Transverse colon (tissue), 4 donors: ENCODE measurements at regions not wholly inside any gene's neighbourhood (a gene's known extent, or its start where the extent isn't known, plus 50 kb on each side); places are given as distances from the start of the nearest gene placed in this dataset.

ENCODE experiments used
- DNase-seq: peaks from one replicate; pipeline ENCODE4 v3.0.0-alpha.2; 2019
- H3K27ac ChIP-seq, 4 donors: fragments of 200-600 bp; sonication (generic); 2 replicates each; pipeline ENCODE4 v1.5.1; 2016 to 2018; ENCODE audit warnings: inconsistent platforms in 4 of 4
- H3K27me3 ChIP-seq: fragments of 200-600 bp; sonication (generic); 2 replicates; pipeline ENCODE4 v1.5.1; 2017; ENCODE audit warnings: inconsistent platforms
- H3K36me3 ChIP-seq, 4 donors: fragments of 200-600 bp; sonication (generic); 2 replicates each; pipeline ENCODE4 v1.5.1; 2017 to 2019; ENCODE audit warnings: inconsistent platforms in 4 of 4
- H3K4me1 ChIP-seq, 4 donors: fragments of 200-600 bp; sonication (generic); 2 replicates each; pipeline ENCODE4 v1.5.1; 2017 to 2020; ENCODE audit warnings: inconsistent platforms in 4 of 4
- H3K4me3 ChIP-seq, 4 donors: fragments of 200-600 bp; sonication (generic); 1 replicate in 1 of 4; 2 replicates in 3 of 4; pipeline versions ENCODE4 v1.5.1 to v1.6.1; 2017 to 2019; ENCODE audit warnings: inconsistent platforms in 4 of 4
- H3K9me3 ChIP-seq, 2 donors: fragments of 200-600 bp; sonication (generic); 2 replicates each; pipeline ENCODE4 v1.5.1; 2017 to 2019; ENCODE audit warnings: inconsistent platforms in 2 of 2
- EP300 ChIP-seq: sonication (generic); formaldehyde crosslinking; IDR thresholded peaks from one replicate; pipeline ENCODE4 v1.6.1; 2017; ENCODE audit warnings: antibody characterized with exemption, low read depth
- POLR2A ChIP-seq: fragments of 450-650 bp; IDR thresholded peaks from one replicate; pipeline ENCODE4 v1.6.1; 2016; ENCODE audit warnings: antibody characterized with exemption, mild to moderate bottlenecking, moderate library complexity
- POLR2AphosphoS5 ChIP-seq, 3 donors: sonication (generic); formaldehyde crosslinking; IDR thresholded peaks; one replicate each; pipeline ENCODE4 v1.6.1; 2016; ENCODE audit warnings: antibody characterized with exemption in 3 of 3
- WGBS, 2 donors: methylation state at CpG; one replicate each; pipeline ENCODE4 v1.1.5; 2018; ENCODE audit warnings: low coverage in 1 of 2; 5-methylcytosine and 5-hydroxymethylcytosine counted together
- in situ Hi-C, 4 donors: fragments of 200-750 bp; cut with MboI; loops; one replicate each; pipeline versions ENCODE4 v1.15.0 to v1.15.1; 2017; ENCODE audit warnings: low sequenced_read_pairs in 3 of 4, low pct_ligation_motif_present in 1 of 4, low pct_unique_long_range_greater_than_20kb in 1 of 4
- intact Hi-C: fragments of 100-400 bp; cut with DNase I; formaldehyde crosslinking; loops from one replicate; pipeline ENCODE4 v1.15.1; 2023; ENCODE audit warnings: low total_unique reads
- TF ChIP-seq, protein P1 (sequence below), 5 experiments: fragments of 200-600 bp in 3 of 5; fragments of 450-650 bp in 2 of 5; sonication (generic) in 3 of 5; IDR thresholded peaks; 1 replicate in 2 of 5; 2 replicates in 3 of 5; pipeline ENCODE4 v1.5.1; 2016 to 2017; ENCODE audit warnings: antibody characterized with exemption in 5 of 5, inconsistent platforms in 3 of 5, mild to moderate bottlenecking in 2 of 5, moderate library complexity in 1 of 5

DNA sequence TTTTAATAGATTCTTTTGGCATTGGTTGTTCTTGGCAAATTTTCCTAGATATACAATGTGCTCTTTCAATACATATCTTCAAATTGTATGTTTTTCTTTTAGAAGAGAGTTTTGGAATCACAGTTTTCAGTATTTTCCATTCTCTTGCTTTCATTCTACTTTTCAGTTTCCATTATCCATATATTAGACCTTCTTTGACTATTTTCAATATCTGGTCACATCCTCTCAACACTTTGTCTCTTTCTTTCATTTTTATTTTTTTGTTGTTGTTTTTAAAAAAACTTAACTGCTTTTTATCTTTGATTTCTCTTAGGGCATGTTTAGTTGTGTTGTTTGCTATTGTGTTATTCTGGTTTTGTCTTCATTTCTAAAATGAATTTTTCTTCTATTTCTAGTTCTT is 59.9 kb upstream of the CLMN start:
- intact Hi-C loops, result loop anchor here (5.0 to 10.0 kb wide), 2 partner anchors 1578 to 1825 kb away; no protein-coding TSS in a partner anchor

DNA sequence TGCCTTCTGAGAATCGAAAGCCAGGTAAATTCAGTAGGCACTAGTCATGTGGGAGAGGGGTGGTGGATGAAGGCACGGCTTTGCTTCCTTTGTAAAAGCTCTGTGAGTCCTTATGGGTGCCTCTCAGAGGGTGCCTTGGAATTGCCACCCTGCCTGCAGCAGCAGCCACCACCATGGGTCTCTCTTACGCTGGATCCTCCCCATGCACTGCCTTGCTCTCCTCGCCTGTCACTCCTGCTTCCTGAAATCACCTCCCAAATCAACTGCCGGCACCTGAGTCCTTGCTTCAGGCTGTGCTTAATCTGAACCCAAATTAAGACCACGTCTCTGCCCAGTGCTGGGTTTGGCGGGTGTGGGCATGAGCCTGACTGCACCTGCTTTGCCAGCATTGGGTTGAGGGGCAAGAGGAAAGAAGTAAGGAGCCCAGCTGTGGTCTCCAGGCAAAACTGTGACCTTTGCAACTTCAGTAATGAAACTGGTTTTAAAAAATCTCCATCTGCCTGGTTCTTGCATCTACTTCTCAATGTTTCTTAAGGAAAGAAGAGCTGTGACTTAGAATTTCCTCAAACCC is 55.9 kb upstream of the CLMN start:
- DNase-seq, result no peak
- in situ Hi-C loops (no loop called here), intact Hi-C loops (loop anchor here (5.0 to 10.0 kb wide), 2 partner anchors 1582 to 1829 kb away; no protein-coding TSS in a partner anchor)
- H3K9me3 ChIP-seq, result peaks cover 11 to 20% of the 10 kb centered on the region in 2 donors
- TF ChIP-seq EP300, result no peak
- TF ChIP-seq POLR2AphosphoS5 (IDR thresholded peaks at IDR 0.05), result no peak
- TF ChIP-seq, protein P1, sequence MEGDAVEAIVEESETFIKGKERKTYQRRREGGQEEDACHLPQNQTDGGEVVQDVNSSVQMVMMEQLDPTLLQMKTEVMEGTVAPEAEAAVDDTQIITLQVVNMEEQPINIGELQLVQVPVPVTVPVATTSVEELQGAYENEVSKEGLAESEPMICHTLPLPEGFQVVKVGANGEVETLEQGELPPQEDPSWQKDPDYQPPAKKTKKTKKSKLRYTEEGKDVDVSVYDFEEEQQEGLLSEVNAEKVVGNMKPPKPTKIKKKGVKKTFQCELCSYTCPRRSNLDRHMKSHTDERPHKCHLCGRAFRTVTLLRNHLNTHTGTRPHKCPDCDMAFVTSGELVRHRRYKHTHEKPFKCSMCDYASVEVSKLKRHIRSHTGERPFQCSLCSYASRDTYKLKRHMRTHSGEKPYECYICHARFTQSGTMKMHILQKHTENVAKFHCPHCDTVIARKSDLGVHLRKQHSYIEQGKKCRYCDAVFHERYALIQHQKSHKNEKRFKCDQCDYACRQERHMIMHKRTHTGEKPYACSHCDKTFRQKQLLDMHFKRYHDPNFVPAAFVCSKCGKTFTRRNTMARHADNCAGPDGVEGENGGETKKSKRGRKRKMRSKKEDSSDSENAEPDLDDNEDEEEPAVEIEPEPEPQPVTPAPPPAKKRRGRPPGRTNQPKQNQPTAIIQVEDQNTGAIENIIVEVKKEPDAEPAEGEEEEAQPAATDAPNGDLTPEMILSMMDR (IDR thresholded peaks at IDR 0.05), result no peak
- no peak for TF ChIP-seq POLR2A
- H3K27me3 ChIP-seq, result no peaks in the 10 kb centered on the region
- WGBS, 2 donors, result 56 to 83% methylated on average over 1 to 7 of the region's 7 CpGs
- no peak overlapping the region for H3K4me3 ChIP-seq
- H3K4me1 ChIP-seq, result no peaks in the 10 kb centered on the region
- no peaks in the 10 kb centered on the region for H3K36me3 ChIP-seq
- H3K27ac ChIP-seq, result no peak overlapping the region

More for the DNA sequence above, 59.9 kb upstream of the CLMN start:
- TF ChIP-seq POLR2A, result no peak
- TF ChIP-seq EP300, result no peak
- TF ChIP-seq, protein P1 (IDR thresholded peaks at IDR 0.05), result no peak
- no peak for TF ChIP-seq POLR2AphosphoS5 (IDR thresholded peaks at IDR 0.05)
- H3K36me3 ChIP-seq, result no peaks in the 10 kb centered on the region
- H3K27ac ChIP-seq, result no peak overlapping the region
- no peak overlapping the region for H3K4me3 ChIP-seq
- no peaks in the 10 kb centered on the region for H3K27me3 ChIP-seq
- in situ Hi-C loops, result no loop called here
- peaks cover 12 to 22% of the 10 kb centered on the region in 2 donors for H3K9me3 ChIP-seq
- no peaks in the 10 kb centered on the region for H3K4me1 ChIP-seq
- DNase-seq, result no peak

DNA sequence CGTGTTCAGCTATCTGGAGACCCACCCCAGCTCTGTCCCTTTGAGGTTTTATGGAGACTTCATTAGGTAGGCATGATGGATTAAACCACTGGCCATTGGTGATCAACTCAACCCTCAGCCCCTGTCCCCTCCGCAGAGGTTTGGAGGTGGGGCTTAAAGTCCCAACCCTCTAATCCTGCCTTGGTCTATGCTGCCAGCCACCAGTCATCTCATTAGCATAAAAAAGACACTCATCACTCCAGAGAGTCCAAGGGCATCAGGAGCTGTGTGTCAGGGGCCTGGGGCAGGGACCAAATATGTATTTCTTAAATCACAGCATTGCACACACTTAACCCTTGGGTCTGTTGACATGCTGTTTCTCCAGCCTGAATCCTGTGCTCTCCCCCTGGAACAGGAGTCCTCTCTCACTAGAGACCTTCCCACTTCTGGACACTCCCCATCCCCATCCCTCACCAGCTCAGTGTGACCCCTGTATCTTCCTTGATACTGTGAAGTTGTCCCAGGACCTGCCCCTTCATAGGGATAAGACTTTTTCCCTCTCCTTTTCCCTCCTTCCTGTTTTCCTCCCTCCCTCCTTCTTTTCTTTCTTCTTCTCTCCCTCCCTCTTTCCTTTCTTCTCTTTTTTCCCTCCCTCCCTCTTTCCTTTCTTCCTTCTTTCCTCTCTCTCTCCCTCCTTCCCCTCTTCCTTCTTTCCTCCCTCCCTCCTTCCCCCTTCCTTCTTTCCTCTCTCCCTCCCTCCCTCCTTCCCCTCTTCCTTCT is 54.7 kb upstream of the CLMN start:
- in situ Hi-C loops, result no loop called here
- intact Hi-C loops, result loop anchor here (10.0 kb wide), 1 partner anchor 1830 kb away; no protein-coding TSS in a partner anchor

DNA sequence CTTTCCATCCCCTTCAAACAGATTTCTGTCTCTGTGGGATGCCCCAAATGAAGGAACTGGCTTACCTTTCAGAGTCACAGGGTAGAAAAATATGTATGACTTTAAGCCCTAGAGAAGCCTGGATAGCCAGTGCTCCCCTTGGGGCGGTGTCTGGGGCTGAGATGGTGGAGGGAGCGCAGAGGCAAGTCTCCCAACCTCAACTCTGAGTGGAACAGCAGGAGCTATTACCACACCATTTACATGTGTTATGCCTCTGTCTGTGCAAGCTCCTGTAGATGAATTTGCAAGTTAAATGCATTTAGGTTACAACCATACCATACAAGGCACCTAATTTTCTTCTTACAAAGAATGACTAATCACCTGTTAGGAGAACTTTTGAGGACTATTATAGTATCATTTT is 50.4 kb upstream of the CLMN start:
- in situ Hi-C loops, result no loop called here

More for the DNA sequence above, 54.7 kb upstream of the CLMN start:
- no peak for DNase-seq
- TF ChIP-seq, protein P1 (IDR thresholded peaks at IDR 0.05), result no peak
- TF ChIP-seq EP300 (no peak), POLR2A (no peak), POLR2AphosphoS5 (IDR thresholded peaks at IDR 0.05) (no peak)
- Histone ChIP-seq H3K36me3 (no peaks in the 10 kb centered on the region), H3K27ac (no peak overlapping the region), H3K4me1 (no peaks in the 10 kb centered on the region), H3K27me3 (no peaks in the 10 kb centered on the region), H3K9me3 (peaks cover 0 to 8% of the 10 kb centered on the region in 2 donors), H3K4me3 (no peak overlapping the region)
- WGBS, 2 donors, result 63% methylated on average over 2 of the region's 2 CpGs; no CpG with 5 or more reads in 1 of the 2 donors

More for the DNA sequence above, 50.4 kb upstream of the CLMN start:
- TF ChIP-seq, protein P1 (IDR thresholded peaks at IDR 0.05), result no peak
- TF ChIP-seq POLR2A, result no peak
- TF ChIP-seq EP300, result no peak
- TF ChIP-seq POLR2AphosphoS5 (IDR thresholded peaks at IDR 0.05), result no peak
- H3K4me3 ChIP-seq, result no peak overlapping the region
- no peak for DNase-seq
- no peak overlapping the region for H3K27ac ChIP-seq
- 92% methylated on average over 2 of the region's 2 CpGs; no CpG with 5 or more reads in 1 of the 2 donors for WGBS, 2 donors
- no peaks in the 10 kb centered on the region for H3K27me3 ChIP-seq
- no peaks in the 10 kb centered on the region for H3K9me3 ChIP-seq
- intact Hi-C loops, result loop anchor here (10.0 kb wide), 1 partner anchor 1835 kb away; no protein-coding TSS in a partner anchor
- H3K36me3 ChIP-seq, result no peaks in the 10 kb centered on the region
- H3K4me1 ChIP-seq, result no peaks in the 10 kb centered on the region
